HG03378 (cell line): ENCODE measurements at regions not wholly inside any gene's neighbourhood (a gene's known extent, or its start where the extent isn't known, plus 50 kb on each side); places are given as distances from the start of the nearest gene placed in this dataset.
"Not testable (repeated sequence)": the region's sequence is repeated elsewhere in the genome, so short reads cannot be mapped to it uniquely, and the experiment has no call there.

ENCODE experiments used
- ATAC-seq: cut with Tn5 transposase; IDR thresholded peaks from one replicate; pipeline ENCODE4 v1.9.1; 2021; ENCODE audit warnings: mild to moderate bottlenecking, moderate library complexity; ENCODE audit not compliant: unreplicated experiment

- ATAC-seq: no peak
Observed at GRCh38 chr1:104018922-104019674, 269.4 kb downstream of the AMY1C start.

- no peak for ATAC-seq
Observed at GRCh38 chr1:104019675-104020049, 270.0 kb downstream of the AMY1C start.

- ATAC-seq: no peak
Observed at GRCh38 chr1:104028416-104029035, 278.8 kb downstream of the AMY1C start.

GRCh38 chr1:104029456-104029970 lies 279.8 kb downstream of the AMY1C start:
- no peak for ATAC-seq

DNA sequence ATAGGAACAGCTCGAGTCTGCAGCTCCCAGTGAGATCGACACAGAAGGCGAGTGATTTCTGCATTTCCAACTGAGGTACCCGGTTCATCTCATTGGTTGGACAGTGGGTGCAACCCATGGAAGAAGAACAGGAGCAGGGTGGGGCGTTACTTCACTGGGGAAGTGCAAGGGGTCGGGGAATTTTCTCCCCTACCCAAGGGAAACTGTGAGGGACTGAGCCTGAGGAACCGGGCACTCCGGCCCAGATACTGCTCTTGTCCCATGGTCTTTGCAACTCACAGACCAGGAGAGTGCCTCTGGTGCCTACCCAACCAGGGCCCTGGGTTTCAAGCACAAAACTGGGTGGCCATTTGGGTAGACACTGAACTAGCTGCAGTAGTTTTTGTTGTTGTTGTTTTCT lies 307.1 kb downstream of the AMY1C start:
- no peak for ATAC-seq

- not testable (repeated sequence) for ATAC-seq
Observed at GRCh38 chr1:104057219-104057898, 307.7 kb downstream of the AMY1C start.

DNA sequence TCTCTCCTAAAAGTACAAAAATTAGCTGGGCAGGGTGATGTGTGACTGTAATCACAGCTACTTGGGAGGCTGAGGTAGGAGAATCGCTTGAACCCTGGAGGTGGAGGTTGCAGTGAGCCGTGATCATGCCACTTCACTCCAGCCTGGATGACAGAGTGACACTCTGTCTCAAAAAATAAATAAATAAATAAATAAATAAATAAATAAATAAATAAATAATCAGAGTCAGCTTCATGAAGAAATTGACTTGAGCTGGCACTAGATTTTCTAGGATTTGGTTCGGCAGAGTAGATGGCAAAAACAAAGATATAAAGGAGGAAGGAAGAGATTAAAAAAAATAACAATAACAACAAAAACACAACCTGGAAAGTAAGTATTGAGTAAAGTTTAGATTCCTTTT lies 311.9 kb downstream of the AMY1C start:
- not testable (repeated sequence) for ATAC-seq

DNA sequence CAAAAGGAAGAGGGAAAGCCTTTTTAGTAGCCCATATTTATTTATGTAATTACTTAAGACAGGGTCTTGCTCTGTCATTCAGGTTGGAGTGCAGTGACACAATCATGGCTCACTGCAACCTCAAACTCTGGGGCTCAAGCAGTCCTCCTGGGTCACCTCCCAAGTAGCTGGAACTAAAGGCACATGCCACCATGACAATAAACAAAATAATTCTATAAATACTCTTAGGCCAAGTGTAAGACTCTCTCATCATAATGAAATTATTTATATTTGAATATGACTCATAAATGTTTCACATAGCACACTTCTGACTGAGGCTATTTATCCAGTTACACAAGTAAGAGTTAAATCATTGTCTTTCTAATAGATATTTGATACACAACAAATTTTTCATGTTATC lies 314.7 kb downstream of the AMY1C start:
- no peak for ATAC-seq

DNA sequence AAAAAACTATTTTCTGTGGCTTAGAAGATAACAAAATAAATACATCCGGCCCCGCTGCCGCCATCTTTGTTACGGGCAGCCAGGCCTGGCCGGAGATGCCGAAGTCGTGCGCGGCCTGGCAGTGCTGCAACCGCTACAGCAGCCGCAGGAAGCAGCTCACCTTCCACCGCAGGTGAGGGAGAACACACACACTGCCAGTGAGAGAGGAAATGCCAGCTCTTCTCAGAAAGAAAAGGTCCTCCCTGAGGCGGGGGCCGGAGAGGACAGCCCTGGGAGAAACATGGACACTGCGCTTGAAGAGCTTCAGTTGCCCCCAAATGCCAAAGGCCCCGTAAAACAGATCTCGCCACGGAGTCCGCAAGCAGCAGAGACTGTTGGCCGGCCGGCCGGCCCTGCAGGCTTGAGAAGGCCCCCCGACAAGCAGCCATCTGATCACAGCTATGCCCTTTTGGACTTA lies 323.2 kb downstream of the AMY1C start:
- no peak for ATAC-seq

- no peak for ATAC-seq
Observed at GRCh38 chr1:104073463-104073902, 323.8 kb downstream of the AMY1C start.

DNA sequence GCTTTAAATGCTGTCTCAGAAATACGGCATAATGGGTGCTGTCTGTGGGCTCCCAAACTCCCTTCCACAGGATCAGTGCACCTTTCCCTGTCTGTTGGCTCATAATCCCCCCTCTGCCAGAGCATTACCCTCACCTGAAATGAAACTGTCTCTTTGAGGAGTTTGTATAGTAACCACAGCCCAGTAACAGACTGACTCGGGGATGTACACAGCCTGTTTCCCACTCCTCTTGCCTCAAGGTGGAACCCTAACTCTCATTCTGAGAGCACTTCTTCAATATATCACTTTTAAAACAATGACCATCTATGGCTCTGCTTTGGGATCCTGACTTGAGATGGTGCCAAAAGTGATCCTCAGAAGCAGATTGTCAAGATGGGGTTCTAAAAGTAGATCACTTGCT lies 332.5 kb downstream of the AMY1C start:
- ATAC-seq: no peak

DNA sequence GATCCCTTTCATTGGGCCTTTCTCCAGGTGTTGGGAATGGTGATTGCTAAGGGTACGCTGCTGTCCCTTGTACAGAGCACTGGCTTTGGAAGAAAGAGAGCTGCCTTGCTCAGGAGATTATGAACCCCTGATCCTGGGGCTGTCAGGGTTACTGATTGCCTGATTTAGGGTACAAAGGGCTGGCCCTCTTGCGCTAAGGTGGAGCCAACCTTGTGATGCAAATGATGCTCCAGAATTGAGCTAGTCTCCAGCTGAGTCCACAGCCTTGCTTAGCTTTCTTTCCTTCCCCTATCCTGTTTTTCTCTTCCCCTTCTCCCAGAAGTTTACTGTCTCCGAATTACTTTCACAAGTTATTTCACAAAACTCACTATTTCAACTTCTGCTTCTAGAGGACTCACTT lies 334.7 kb downstream of the AMY1C start:
- ATAC-seq: no peak

DNA sequence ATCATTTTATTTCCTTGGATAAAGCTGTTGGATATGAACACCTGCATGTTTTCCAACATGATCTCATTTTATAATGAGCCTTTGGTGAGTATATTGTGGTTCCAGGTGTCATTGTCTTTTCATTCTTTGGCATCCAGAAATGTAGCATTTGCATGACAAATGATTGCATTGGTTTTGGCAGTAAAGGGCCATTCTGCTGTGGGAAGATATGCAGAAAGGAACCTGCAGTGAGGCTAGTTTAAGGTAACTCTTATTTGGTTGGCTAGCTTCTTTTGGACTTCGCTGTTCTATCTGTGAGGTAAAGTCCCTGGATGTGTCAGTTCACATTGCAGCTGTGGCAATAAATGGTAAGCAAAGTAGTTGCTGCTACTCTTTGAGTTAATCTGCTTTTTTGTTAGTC lies 343.0 kb downstream of the AMY1C start:
- no peak for ATAC-seq

- ATAC-seq: no peak
Observed at GRCh38 chr1:104098837-104099236, 349.1 kb downstream of the AMY1C start.

DNA sequence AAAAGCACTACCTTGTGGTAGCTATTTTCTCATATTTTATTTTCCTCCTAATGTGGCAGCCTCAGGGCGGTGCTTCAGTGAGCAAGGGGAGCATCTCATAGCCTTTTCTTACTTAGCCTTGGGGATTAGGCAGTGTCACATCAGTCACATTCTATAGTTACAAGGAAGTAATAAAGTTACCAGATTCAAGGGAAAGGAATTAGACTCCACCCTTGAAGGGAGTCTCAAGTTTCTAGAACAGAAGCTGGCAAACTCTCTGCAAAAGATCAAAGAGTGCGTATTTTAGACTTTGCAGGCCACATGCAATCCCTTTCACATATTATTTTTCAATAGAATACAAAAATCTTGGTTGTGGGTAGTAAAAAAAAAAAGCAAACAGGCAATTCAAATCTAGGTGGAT lies 350.4 kb downstream of the AMY1C start:
- ATAC-seq: no peak

DNA sequence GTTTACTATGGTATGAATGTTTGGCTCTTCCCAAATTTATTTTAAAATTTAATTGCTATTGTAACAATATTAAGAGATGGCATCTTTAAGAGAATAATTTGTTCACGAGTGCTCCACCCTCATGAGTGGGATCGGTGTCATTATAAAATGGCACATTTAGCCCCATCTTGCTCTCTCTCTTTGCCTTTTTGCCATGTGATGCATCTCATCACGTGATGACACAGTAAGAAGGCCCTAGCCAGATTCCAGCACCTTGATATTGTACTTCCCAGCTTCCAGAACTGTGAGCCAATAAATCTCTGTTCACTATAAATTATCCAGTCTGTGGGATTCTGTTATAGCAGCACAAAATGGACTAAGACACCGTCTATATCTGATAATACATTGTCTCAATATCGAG lies 355.8 kb downstream of the AMY1C start:
- ATAC-seq: no peak

DNA sequence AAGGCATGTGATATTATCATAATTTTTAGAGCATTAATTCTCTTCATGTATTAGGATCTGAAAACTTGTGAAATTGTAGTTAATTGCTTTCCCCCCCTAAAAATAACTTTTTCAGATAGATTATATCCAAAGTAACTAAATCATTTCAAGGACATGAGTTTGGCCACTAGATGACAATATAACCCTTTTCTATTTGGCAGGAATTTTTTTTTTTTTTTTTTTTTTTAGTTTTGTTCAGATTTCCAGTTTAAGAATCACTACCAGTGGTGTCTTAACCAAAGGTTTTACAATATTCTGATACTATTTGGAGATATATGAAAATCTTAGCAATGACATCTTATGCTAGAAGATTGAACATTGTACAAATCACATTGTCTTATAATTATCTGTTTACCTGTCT lies 370.8 kb downstream of the AMY1C start:
- no peak for ATAC-seq

- ATAC-seq: no peak
Observed at GRCh38 chr1:104121271-104121670, 371.6 kb downstream of the AMY1C start.

- no peak for ATAC-seq
Observed at GRCh38 chr1:104125266-104125665, 375.6 kb downstream of the AMY1C start.

- no peak for ATAC-seq
Observed at GRCh38 chr1:104125970-104126369, 376.3 kb downstream of the AMY1C start.

DNA sequence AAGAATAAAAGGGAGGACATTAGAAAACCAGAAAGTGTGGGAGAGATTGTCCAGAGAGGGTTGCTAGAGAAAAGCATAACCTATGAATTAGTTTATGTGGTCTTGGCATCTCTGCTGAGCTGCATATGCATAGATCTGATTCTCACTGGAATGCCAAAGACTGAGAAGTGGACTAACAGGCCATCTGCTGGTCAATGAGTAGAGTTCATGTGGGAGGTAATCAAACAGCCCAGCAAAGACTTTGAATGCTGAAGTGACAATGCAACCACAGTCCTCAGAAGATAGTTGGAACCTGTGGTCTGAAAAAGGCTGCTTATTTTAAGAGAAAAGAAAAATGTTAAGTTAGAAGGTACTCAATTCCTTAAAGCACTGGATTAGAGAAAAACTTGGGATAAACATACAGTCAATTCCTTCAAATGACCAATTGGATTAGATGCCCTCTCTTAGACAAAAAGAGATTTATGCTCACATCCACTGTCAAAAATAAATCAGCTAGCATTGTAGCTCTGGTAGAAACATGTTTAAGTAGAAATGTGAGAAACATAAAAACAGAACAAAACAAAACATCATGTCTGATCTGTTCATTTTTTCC lies 382.8 kb downstream of the AMY1C start:
- peak; percentile 61 for ATAC-seq
